WI38 (cell line): ENCODE measurements at regions not wholly inside any gene's neighbourhood (a gene's known extent, or its start where the extent isn't known, plus 50 kb on each side); places are given as distances from the start of the nearest gene placed in this dataset.
"Not testable (repeated sequence)": the region's sequence is repeated elsewhere in the genome, so short reads cannot be mapped to it uniquely, and the experiment has no call there.

Experiments
- H3K4me3 ChIP-seq: 2 replicates; pipeline ENCODE4 v1.5.1; 2011; ENCODE audit warnings: low read depth, mild to moderate bottlenecking, control low read depth, low read length
- TF ChIP-seq, protein P1 (sequence below): IDR thresholded peaks from 2 replicates; pipeline ENCODE4 v1.5.1; 2012; ENCODE audit warnings: low read depth, mild to moderate bottlenecking, control low read depth, low read length

GRCh38 chr5:8721536-8721935, 824.3 kb downstream of the SEMA5A start:
- TF ChIP-seq, protein P1, sequence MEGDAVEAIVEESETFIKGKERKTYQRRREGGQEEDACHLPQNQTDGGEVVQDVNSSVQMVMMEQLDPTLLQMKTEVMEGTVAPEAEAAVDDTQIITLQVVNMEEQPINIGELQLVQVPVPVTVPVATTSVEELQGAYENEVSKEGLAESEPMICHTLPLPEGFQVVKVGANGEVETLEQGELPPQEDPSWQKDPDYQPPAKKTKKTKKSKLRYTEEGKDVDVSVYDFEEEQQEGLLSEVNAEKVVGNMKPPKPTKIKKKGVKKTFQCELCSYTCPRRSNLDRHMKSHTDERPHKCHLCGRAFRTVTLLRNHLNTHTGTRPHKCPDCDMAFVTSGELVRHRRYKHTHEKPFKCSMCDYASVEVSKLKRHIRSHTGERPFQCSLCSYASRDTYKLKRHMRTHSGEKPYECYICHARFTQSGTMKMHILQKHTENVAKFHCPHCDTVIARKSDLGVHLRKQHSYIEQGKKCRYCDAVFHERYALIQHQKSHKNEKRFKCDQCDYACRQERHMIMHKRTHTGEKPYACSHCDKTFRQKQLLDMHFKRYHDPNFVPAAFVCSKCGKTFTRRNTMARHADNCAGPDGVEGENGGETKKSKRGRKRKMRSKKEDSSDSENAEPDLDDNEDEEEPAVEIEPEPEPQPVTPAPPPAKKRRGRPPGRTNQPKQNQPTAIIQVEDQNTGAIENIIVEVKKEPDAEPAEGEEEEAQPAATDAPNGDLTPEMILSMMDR = no peak
- H3K4me3 ChIP-seq = no peak overlapping the region

DNA sequence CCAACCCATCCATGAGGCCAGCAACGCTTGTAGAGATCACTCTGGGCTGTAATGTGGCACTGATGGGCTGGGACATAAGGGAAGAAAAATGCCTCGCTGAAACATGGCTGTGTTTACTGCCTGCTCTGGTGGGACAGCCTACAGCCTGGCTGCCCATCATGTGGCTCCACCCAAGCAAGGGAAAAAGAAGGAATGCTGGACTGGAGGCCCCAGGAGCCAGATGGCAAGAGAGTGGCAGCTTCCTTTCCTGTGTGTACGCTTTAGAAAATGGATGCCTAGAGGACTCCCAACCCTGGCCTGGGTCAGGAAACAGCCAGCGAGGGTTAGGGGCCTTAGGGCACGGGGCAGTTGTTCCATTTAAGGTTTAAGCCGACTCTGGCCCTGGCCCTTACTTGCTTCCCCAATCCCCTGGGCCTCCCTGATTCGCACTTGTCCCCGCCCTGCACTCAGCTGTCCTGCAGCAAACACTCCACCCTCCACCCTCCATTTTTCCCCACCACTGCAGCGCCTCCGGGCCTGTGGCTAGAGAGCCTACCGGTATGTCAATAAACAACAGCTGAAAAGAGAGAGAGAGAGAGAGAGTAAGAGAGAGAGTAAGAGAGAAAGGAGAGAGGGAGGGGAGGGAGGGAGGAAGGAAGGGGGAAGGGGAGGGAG, 819.4 kb downstream of the SEMA5A start:
- TF ChIP-seq, protein P1 = no peak
- no peak overlapping the region for H3K4me3 ChIP-seq

GRCh38 chr5:8727396-8727795, 818.5 kb downstream of the SEMA5A start:
- TF ChIP-seq, protein P1 = no peak
- no peak overlapping the region for H3K4me3 ChIP-seq

DNA sequence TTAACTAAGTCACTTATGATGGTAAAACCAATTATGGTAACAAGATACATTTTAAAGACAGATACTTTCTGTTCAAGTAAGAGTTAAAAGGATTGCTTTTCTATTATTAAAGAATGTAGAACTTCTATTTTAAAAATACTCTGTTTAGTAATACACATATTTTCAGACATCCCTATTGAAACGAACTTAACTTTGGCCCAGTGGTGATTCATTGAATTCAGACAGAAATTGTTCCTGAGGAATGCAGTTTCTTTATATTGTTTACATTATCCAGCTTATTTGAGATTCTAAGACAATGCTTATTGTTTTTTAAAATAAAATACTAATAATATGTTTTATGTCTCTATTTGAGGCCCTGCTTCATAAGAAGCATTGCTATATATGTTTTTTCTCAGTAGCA, 816.4 kb downstream of the SEMA5A start:
- TF ChIP-seq, protein P1 = no peak
- H3K4me3 ChIP-seq = no peak overlapping the region

GRCh38 chr5:8730194-8730593, 815.7 kb downstream of the SEMA5A start:
- no peak overlapping the region for H3K4me3 ChIP-seq
- TF ChIP-seq, protein P1 = no peak

GRCh38 chr5:8731110-8731509, 814.8 kb downstream of the SEMA5A start:
- H3K4me3 ChIP-seq = not testable (repeated sequence)

- H3K4me3 ChIP-seq = no peak overlapping the region
- TF ChIP-seq, protein P1 = no peak
Measured at GRCh38 chr5:8740595-8740994, 805.3 kb downstream of the SEMA5A start.

GRCh38 chr5:8749556-8749955, 796.3 kb downstream of the SEMA5A start:
- TF ChIP-seq, protein P1 = no peak
- H3K4me3 ChIP-seq = no peak overlapping the region
